ENCODE measurements at regions not wholly inside any gene's neighbourhood (a gene's known extent, or its start where the extent isn't known, plus 50 kb on each side); places are given as distances from the start of the nearest gene placed in this dataset.

- no peak for TF ChIP-seq GATA2 (IDR thresholded peaks at IDR 0.05; ENCODE audit: low read depth, low read length)
- no peak for TF ChIP-seq GATA3 (IDR thresholded peaks at IDR 0.05; ENCODE audit: low read depth, low read length)
These were observed 146.1 kb downstream of the AQP9 start for GRCh38 chr15:58284293-58284692.
